RWPE2 (cell line): ENCODE measurements at regions not wholly inside any gene's neighbourhood (a gene's known extent, or its start where the extent isn't known, plus 50 kb on each side); places are given as distances from the start of the nearest gene placed in this dataset.

Experiments used
- ATAC-seq: fragments of 200-7000 bp; cut with Tn5 transposase; 3 replicates; pipeline ENCODE4 v1.9.1; 2021; ENCODE audit warnings: low read depth
- DNase-seq: peaks from one replicate; pipeline ENCODE4 v3.0.0-alpha.2; 2020; ENCODE audit warnings: low spot score
- H3K27ac ChIP-seq: fragments of 450-650 bp; 2 replicates; pipeline ENCODE4 v1.5.1; 2017; ENCODE audit warnings: mild to moderate bottlenecking; ENCODE audit not compliant: poor library complexity, severe bottlenecking
- H3K27me3 ChIP-seq: fragments of 250-450 bp; sonication (Bioruptor Pico); 2 replicates; pipeline ENCODE4 v1.5.1; 2021; ENCODE audit warnings: mild to moderate bottlenecking, moderate library complexity; ENCODE audit not compliant: insufficient read depth, poor library complexity, severe bottlenecking
- H3K36me3 ChIP-seq: fragments of 250-450 bp; sonication (Bioruptor Pico); 2 replicates; pipeline ENCODE4 v1.5.1; 2020; ENCODE audit warnings: low read depth, mild to moderate bottlenecking, moderate library complexity
- H3K4me1 ChIP-seq: fragments of 250-450 bp; sonication (Bioruptor Pico); 2 replicates; pipeline ENCODE4 v1.5.1; 2021; ENCODE audit warnings: mild to moderate bottlenecking, moderate library complexity; ENCODE audit not compliant: insufficient read depth, poor library complexity, severe bottlenecking
- H3K4me3 ChIP-seq: fragments of 250-450 bp; sonication (Bioruptor Pico); 2 replicates; pipeline ENCODE4 v1.5.1; 2021; ENCODE audit warnings: mild to moderate bottlenecking, moderate library complexity; ENCODE audit not compliant: severe bottlenecking
- H3K9me3 ChIP-seq: fragments of 250-450 bp; sonication (Bioruptor Pico); 2 replicates; pipeline ENCODE4 v1.5.1; 2021; ENCODE audit warnings: mild to moderate bottlenecking, moderate library complexity; ENCODE audit not compliant: severe bottlenecking
- TF ChIP-seq, protein P1 (sequence below): fragments of 450-650 bp; IDR thresholded peaks from one replicate; pipeline ENCODE4 v1.5.1; 2017; ENCODE audit warnings: mild to moderate bottlenecking, moderate library complexity; ENCODE audit not compliant: poor library complexity, severe bottlenecking

DNA sequence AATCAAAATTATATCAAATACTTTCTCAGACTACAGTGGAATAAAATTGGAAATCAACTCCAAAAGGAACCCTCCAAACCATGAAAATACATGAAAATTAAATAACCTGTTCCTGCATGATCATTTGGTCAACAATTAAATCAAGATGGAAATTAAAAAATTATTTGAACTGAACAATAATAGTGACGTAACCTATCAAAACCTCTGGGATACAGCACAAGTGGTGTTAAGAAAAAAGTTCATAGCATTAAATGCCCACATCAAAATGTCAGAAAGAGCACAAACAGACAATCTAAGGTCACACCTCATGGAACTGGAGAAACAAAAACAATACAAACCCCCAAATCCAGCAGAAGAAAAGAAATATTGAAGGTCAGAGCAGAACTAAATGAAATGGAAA lies 1460.7 kb downstream of the OLFM4 start:
- ATAC-seq (no peak), DNase-seq (no peak)
- TF ChIP-seq, protein P1, sequence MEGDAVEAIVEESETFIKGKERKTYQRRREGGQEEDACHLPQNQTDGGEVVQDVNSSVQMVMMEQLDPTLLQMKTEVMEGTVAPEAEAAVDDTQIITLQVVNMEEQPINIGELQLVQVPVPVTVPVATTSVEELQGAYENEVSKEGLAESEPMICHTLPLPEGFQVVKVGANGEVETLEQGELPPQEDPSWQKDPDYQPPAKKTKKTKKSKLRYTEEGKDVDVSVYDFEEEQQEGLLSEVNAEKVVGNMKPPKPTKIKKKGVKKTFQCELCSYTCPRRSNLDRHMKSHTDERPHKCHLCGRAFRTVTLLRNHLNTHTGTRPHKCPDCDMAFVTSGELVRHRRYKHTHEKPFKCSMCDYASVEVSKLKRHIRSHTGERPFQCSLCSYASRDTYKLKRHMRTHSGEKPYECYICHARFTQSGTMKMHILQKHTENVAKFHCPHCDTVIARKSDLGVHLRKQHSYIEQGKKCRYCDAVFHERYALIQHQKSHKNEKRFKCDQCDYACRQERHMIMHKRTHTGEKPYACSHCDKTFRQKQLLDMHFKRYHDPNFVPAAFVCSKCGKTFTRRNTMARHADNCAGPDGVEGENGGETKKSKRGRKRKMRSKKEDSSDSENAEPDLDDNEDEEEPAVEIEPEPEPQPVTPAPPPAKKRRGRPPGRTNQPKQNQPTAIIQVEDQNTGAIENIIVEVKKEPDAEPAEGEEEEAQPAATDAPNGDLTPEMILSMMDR: no peak
- no peaks in the 10 kb centered on the region for H3K36me3 ChIP-seq
- H3K27ac ChIP-seq: no peak overlapping the region
- no peaks in the 10 kb centered on the region for H3K9me3 ChIP-seq
- H3K4me3 ChIP-seq: no peak overlapping the region
- H3K27me3 ChIP-seq: no peaks in the 10 kb centered on the region
- H3K4me1 ChIP-seq: no peaks in the 10 kb centered on the region

DNA sequence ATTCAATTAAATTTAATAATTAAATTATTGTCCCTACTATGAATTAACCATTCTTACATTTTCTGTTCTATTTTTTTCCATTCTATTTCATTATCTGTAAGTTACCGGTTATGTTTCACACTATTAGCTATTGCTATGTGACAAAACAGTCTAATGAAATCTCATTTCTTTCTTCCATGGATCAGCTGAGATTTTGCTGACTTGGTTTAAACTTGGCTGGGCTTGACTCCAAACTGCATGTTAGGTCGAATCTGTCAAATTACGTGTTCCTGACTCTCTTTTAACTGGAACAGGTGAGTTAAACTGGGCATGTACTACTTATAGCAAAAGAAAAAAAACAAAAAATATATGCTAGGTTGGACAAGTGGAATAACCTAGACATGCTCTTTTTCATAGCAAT lies 1464.4 kb downstream of the OLFM4 start:
- Histone ChIP-seq H3K4me3 (no peak overlapping the region), H3K9me3 (no peaks in the 10 kb centered on the region), H3K36me3 (no peaks in the 10 kb centered on the region), H3K4me1 (no peaks in the 10 kb centered on the region), H3K27me3 (no peaks in the 10 kb centered on the region), H3K27ac (no peak overlapping the region)
- TF ChIP-seq, protein P1: no peak
- DNase-seq: no peak
- ATAC-seq: no peak

DNA sequence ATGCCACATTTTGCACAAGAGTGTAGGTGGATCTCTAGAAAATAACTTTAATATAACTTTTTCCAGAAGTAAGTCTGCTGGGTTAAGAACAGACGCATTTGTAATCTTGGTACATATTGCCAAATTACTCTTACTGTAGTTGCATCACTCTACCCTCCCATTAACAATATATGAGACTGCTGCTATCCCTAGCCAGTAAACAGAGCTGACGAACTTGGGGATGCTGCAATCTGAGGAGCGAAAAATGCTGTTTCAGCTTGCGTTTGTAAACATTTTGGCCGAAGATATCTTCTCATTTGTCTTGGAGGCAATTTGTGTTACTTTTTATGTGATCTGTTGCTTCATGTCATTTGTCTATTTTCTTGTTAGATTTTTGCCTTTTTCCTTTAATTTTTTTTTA lies 1482.8 kb downstream of the OLFM4 start:
- no peaks in the 10 kb centered on the region for H3K4me1 ChIP-seq
- no peak for ATAC-seq
- no peaks in the 10 kb centered on the region for H3K9me3 ChIP-seq
- no peaks in the 10 kb centered on the region for H3K36me3 ChIP-seq
- no peak overlapping the region for H3K27ac ChIP-seq
- DNase-seq: no peak
- H3K4me3 ChIP-seq: no peak overlapping the region
- TF ChIP-seq, protein P1: no peak
- no peaks in the 10 kb centered on the region for H3K27me3 ChIP-seq

DNA sequence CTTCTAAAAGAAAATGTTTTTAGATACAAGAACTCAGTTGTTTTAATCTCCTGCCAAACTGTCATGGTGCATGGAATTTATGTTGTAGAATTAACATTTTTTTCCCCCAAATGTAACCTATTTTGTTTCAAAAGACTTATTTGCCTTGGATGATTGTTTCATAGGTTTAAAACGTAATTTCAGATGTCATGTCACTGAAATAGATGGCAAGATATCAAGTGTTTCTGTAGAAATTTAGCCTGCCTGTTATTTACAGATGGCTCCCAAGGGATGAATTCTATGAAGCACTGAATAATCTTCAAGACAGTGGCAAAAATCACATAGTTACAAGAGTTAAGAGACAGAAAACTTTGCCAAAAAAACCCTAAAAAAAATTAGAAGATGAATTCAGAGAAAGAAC lies 1484.6 kb downstream of the OLFM4 start:
- Histone ChIP-seq H3K36me3 (no peaks in the 10 kb centered on the region), H3K4me1 (no peaks in the 10 kb centered on the region), H3K4me3 (no peak overlapping the region), H3K27me3 (no peaks in the 10 kb centered on the region), H3K9me3 (no peaks in the 10 kb centered on the region), H3K27ac (no peak overlapping the region)
- DNase-seq (no peak), ATAC-seq (no peak)
- TF ChIP-seq, protein P1: no peak

DNA sequence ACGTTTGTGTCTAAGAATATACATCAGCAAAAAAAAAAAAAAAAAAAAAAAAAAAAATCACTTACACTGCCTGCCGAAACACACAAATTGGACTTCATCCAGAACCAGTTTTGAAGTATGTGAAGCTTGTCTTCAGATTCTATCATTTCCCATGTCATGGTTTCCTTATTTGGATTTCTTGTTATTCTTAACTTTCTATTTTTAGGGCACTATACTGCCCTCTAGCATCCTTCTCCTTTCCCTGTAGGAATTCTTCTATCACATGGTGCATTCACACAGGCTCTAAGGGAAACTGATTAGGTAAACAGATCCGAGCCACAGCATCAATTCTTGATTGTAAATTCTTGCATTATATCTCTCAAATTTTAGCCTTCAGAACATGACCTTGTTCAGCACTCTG lies 1507.5 kb downstream of the OLFM4 start:
- DNase-seq: no peak
- Histone ChIP-seq H3K4me1 (no peaks in the 10 kb centered on the region), H3K27ac (no peak overlapping the region), H3K4me3 (no peak overlapping the region), H3K9me3 (no peaks in the 10 kb centered on the region), H3K27me3 (no peaks in the 10 kb centered on the region), H3K36me3 (no peaks in the 10 kb centered on the region)
- TF ChIP-seq, protein P1: peak; percentile 46
- ATAC-seq: 0 out of 3 replicates have a peak, but pooled peaks have one; percentile 45
